H1 (cell line): ENCODE measurements at regions not wholly inside any gene's neighbourhood (a gene's known extent, or its start where the extent isn't known, plus 50 kb on each side); places are given as distances from the start of the nearest gene placed in this dataset.

Experiments
- CTCF ChIA-PET: fragments of 300-600 bp; sonication (Branson Sonifier 250); formaldehyde crosslinking; loops from one replicate; lab custom pipeline; 2021; ENCODE audit not compliant: partially characterized antibody; lab: Charles Lee
- POLR2A ChIA-PET: fragments of 300-600 bp; sonication (Branson Sonifier 250); formaldehyde crosslinking; loops from one replicate; lab custom pipeline; 2021; ENCODE audit warnings: inconsistent platforms; ENCODE audit not compliant: partially characterized antibody; lab: Charles Lee
- DNase-seq, 2 experiments: peaks; one replicate each; pipeline versions ENCODE4 v3.0.0 to v3.0.0-alpha.2; 2010 to 2022; ENCODE audit warnings: low spot score in 2 of 2, low read depth in 1 of 2, mixed read lengths in 1 of 2
- FAIRE-seq: peaks from 2 replicates; lab custom pipeline; 2011; peaks lifted over from hg19 to GRCh38; lab: Jason Lieb, UNC
- H2AFZ ChIP-seq: 2 replicates; pipeline ENCODE4 v1.8.1; 2012; ENCODE audit warnings: low read length, inconsistent platforms
- H2AK5ac ChIP-seq: 2 replicates; pipeline ENCODE4 v1.6.1; 2013; ENCODE audit warnings: low read depth, low read length
- H2BK120ac ChIP-seq: replicated peaks from 2 replicates; pipeline ENCODE3; 2013; ENCODE audit warnings: low read depth, low read length, inconsistent platforms
- H2BK12ac ChIP-seq: 2 replicates; pipeline ENCODE4 v1.6.1; 2013; ENCODE audit warnings: low read depth, low read length
- H2BK15ac ChIP-seq: 2 replicates; pipeline ENCODE4 v1.6.1; 2013; ENCODE audit warnings: low read length
- H2BK20ac ChIP-seq: 2 replicates; pipeline ENCODE4 v1.6.1; 2013; ENCODE audit warnings: low read length
- H2BK5ac ChIP-seq: 2 replicates; pipeline ENCODE4 v1.6.1; 2013; ENCODE audit warnings: low read depth, low read length
- H3K14ac ChIP-seq: 2 replicates; pipeline ENCODE4 v1.6.1; 2013; ENCODE audit warnings: inconsistent platforms; ENCODE audit not compliant: insufficient read length
- H3K18ac ChIP-seq: 2 replicates; pipeline ENCODE4 v1.6.1; 2013; ENCODE audit warnings: low read length; ENCODE audit errors: extremely low read depth
- H3K23ac ChIP-seq: 2 replicates; pipeline ENCODE4 v1.6.1; 2013; ENCODE audit warnings: inconsistent platforms; ENCODE audit not compliant: insufficient read length
- H3K23me2 ChIP-seq: 2 replicates; pipeline ENCODE4 v1.6.1; 2013; ENCODE audit warnings: low read depth, low read length
- H3K27ac ChIP-seq: 2 replicates; pipeline ENCODE4 v1.6.1; 2011; ENCODE audit warnings: low read depth, low read length, inconsistent platforms
- H3K27me3 ChIP-seq, 4 experiments: replicated peaks in 1 of 4; 1 replicate in 1 of 4; 2 replicates in 3 of 4; pipeline versions ENCODE4 v1.6.1 to v1.8.1; 2011 to 2013; ENCODE audit warnings: low read length in 3 of 4, mild to moderate bottlenecking in 3 of 4, inconsistent platforms in 2 of 4, mixed read lengths in 2 of 4, moderate library complexity in 1 of 4; ENCODE audit not compliant: control insufficient read depth in 3 of 4, insufficient read depth in 3 of 4; ENCODE audit errors: extremely low read depth in 1 of 4
- H3K36me3 ChIP-seq, 4 experiments: 2 replicates each; pipeline versions ENCODE4 v1.6.1 to v1.8.1; 2011 to 2013; ENCODE audit warnings: mild to moderate bottlenecking in 4 of 4, low read length in 3 of 4, moderate library complexity in 2 of 4, control low read depth in 1 of 4, inconsistent platforms in 1 of 4; ENCODE audit not compliant: insufficient read depth in 4 of 4, control insufficient read depth in 2 of 4
- H3K4ac ChIP-seq: replicated peaks from 2 replicates; pipeline ENCODE3; 2013; ENCODE audit warnings: low read length, low read depth, mixed read lengths, inconsistent platforms; ENCODE audit not compliant: insufficient read length
- H3K4me1 ChIP-seq, 4 experiments: replicated peaks in 1 of 4; 1 replicate in 1 of 4; 2 replicates in 3 of 4; pipeline versions ENCODE4 v1.6.1 to v1.8.1; 2011 to 2013; ENCODE audit warnings: low read length in 3 of 4, inconsistent platforms in 2 of 4, mixed read lengths in 1 of 4; ENCODE audit not compliant: insufficient read depth in 4 of 4, control insufficient read depth in 3 of 4
- H3K4me2 ChIP-seq, 2 experiments: 2 replicates each; pipeline versions ENCODE4 v1.6.1 to v1.8.1; 2011 to 2013; ENCODE audit warnings: low read depth in 2 of 2, low read length in 2 of 2, control low read depth in 1 of 2, inconsistent platforms in 1 of 2, mild to moderate bottlenecking in 1 of 2; ENCODE audit not compliant: insufficient read depth in 1 of 2
- H3K4me3 ChIP-seq, 4 experiments: fragments of 200-600, 300-600 bp in 1 of 4; sonication (generic), shearing (Covaris generic), sonication (Bioruptor Twin) in 1 of 4; 2 replicates each; pipeline versions ENCODE4 v1.5.1 to v1.8.1; 2011 to 2016; ENCODE audit warnings: low read length in 4 of 4, low read depth in 3 of 4, control low read depth in 2 of 4, inconsistent platforms in 2 of 4, mild to moderate bottlenecking in 2 of 4, mixed read lengths in 1 of 4, moderate library complexity in 1 of 4; ENCODE audit not compliant: insufficient read depth in 2 of 4; ENCODE audit errors: extremely low read depth in 1 of 4
- H3K56ac ChIP-seq: replicated peaks from 2 replicates; pipeline ENCODE3; 2013; ENCODE audit warnings: low read depth, mild to moderate bottlenecking, mixed read lengths, low read length, inconsistent platforms; ENCODE audit not compliant: insufficient read length
- H3K79me1 ChIP-seq: 2 replicates; pipeline ENCODE4 v1.6.1; 2013; ENCODE audit warnings: low read depth, low read length, control low read depth
- H3K79me2 ChIP-seq, 2 experiments: 2 replicates each; pipeline versions ENCODE4 v1.6.1 to v1.8.1; 2012 to 2013; ENCODE audit warnings: low read length in 2 of 2, mild to moderate bottlenecking in 2 of 2, inconsistent platforms in 1 of 2; ENCODE audit not compliant: insufficient read depth in 2 of 2, control insufficient read depth in 1 of 2
- H3K9ac ChIP-seq, 4 experiments: replicated peaks in 1 of 4; 1 replicate in 1 of 4; 2 replicates in 3 of 4; pipeline versions ENCODE4 v1.6.1 to v1.8.1; 2011 to 2013; ENCODE audit warnings: low read depth in 3 of 4, low read length in 3 of 4, control low read depth in 2 of 4, mild to moderate bottlenecking in 2 of 4, moderate library complexity in 2 of 4, inconsistent platforms in 1 of 4; ENCODE audit errors: extremely low read depth in 1 of 4
- H3K9me3 ChIP-seq, 2 experiments: 2 replicates each; pipeline versions ENCODE4 v1.6.1 to v1.8.1; 2012 to 2013; ENCODE audit warnings: mild to moderate bottlenecking in 2 of 2, moderate library complexity in 2 of 2, control low read depth in 1 of 2, inconsistent platforms in 1 of 2, low read depth in 1 of 2, low read length in 1 of 2, mixed read lengths in 1 of 2; ENCODE audit not compliant: insufficient read depth in 2 of 2
- H4K20me1 ChIP-seq, 2 experiments: replicated peaks in 1 of 2; 2 replicates each; pipeline versions ENCODE3 to v1.8.1; 2011 to 2013; ENCODE audit warnings: inconsistent platforms in 2 of 2, low read length in 2 of 2, mild to moderate bottlenecking in 1 of 2; ENCODE audit not compliant: insufficient read depth in 2 of 2, control insufficient read depth in 1 of 2
- H4K5ac ChIP-seq: 2 replicates; pipeline ENCODE4 v1.6.1; 2013; ENCODE audit warnings: low read length, low read depth, mixed read lengths, inconsistent platforms; ENCODE audit not compliant: insufficient read length
- H4K8ac ChIP-seq: 2 replicates; pipeline ENCODE4 v1.8.0; 2013; ENCODE audit warnings: mild to moderate bottlenecking, moderate library complexity, low read length, inconsistent platforms; ENCODE audit not compliant: insufficient read depth; ENCODE audit errors: extremely low read depth
- H4K91ac ChIP-seq: replicated peaks from 2 replicates; pipeline ENCODE3; 2013; ENCODE audit warnings: low read length, mixed read lengths, inconsistent platforms; ENCODE audit not compliant: insufficient read length
- BRCA1 ChIP-seq: IDR thresholded peaks from 2 replicates; pipeline ENCODE4 v1.6.1; 2012; ENCODE audit warnings: low read depth, low read length, improper control_type of control experiment
- CHD1 ChIP-seq: IDR thresholded peaks from 2 replicates; pipeline ENCODE4 v1.6.1; 2012; ENCODE audit warnings: low read depth, low read length, improper control_type of control experiment
- JUND ChIP-seq: IDR thresholded peaks from 2 replicates; pipeline ENCODE4 v1.6.1; 2011; ENCODE audit warnings: mild to moderate bottlenecking, improper control_type of control experiment, low read length
- SP2 ChIP-seq: IDR thresholded peaks from 2 replicates; pipeline ENCODE4 v1.6.1; 2012; ENCODE audit warnings: mild to moderate bottlenecking, low read length, inconsistent platforms
- SP4 ChIP-seq: IDR thresholded peaks from 2 replicates; pipeline ENCODE4 v1.6.1; 2012; ENCODE audit warnings: low read length, inconsistent platforms
- SRF ChIP-seq: IDR thresholded peaks from 2 replicates; pipeline ENCODE4 v1.6.1; 2011; ENCODE audit warnings: mild to moderate bottlenecking, low read depth, low read length, moderate library complexity
- SUZ12 ChIP-seq: fragments of 200-600 bp; sonication (generic); IDR thresholded peaks from 2 replicates; pipeline ENCODE4 v1.6.1; 2012; ENCODE audit warnings: mild to moderate bottlenecking, inconsistent platforms, low read length, moderate library complexity, mixed read lengths
- YY1 ChIP-seq: IDR thresholded peaks from 2 replicates; pipeline ENCODE4 v1.6.1; 2011; ENCODE audit warnings: low read depth, mild to moderate bottlenecking, low read length
- ZNF274 ChIP-seq: IDR thresholded peaks from 2 replicates; pipeline ENCODE4 v1.7.0; 2012; ENCODE audit warnings: low read length, borderline replicate concordance; ENCODE audit errors: extremely low read depth
- WGBS, 2 experiments: shearing (Covaris generic) in 1 of 2; methylation state at CpG; one replicate each; pipeline versions ENCODE4 v1.1.6 to v1.1.7; 2013 to 2015; ENCODE audit warnings: low lambda C conversion rate in 2 of 2, mixed read lengths in 2 of 2, inconsistent platforms in 1 of 2, low coverage in 1 of 2, missing lambda C conversion rate in 1 of 2; ENCODE audit not compliant: insufficient replicate concordance in 2 of 2, insufficient coverage in 1 of 2, insufficient read length in 1 of 2; ENCODE audit errors: extremely low coverage in 1 of 2, missing lambda C conversion rate in 1 of 2; 5-methylcytosine and 5-hydroxymethylcytosine counted together
- TF ChIP-seq, protein P1 (sequence below), 3 experiments: IDR thresholded peaks; 1 replicate in 2 of 3; 2 replicates in 1 of 3; pipeline versions ENCODE4 v1.5.1 to v1.6.1; 2011; ENCODE audit warnings: low read length in 3 of 3, mild to moderate bottlenecking in 3 of 3, inconsistent platforms in 2 of 3, low read depth in 1 of 3, moderate library complexity in 1 of 3; ENCODE audit not compliant: insufficient read depth in 1 of 3; ENCODE audit errors: control extremely low read depth in 1 of 3
- TF ChIP-seq, protein P2 (sequence below): IDR thresholded peaks from 2 replicates; pipeline ENCODE4 v1.6.1; 2012; ENCODE audit warnings: inconsistent platforms

DNA sequence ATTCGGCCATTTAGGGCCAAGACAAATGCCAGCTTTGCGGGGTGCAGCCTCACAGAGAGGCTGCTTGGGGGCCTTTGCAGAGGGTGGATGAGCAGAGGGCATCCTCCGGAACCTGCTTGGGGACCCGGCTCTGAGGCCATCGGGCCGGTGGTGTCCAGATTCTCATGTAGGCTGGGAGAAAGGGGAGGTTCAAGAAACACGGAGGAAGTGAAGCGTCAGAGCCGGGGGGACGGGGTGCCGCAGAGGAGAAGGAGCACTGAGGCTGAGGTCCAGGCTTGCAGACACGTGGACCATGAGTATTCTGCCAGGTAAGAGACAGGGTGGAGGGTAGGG lies 150.7 kb upstream of the SHH start:
- Histone ChIP-seq H3K14ac (no peak overlapping the region), H3K79me1 (no peaks in the 10 kb centered on the region; the same call in 1 of the 2 replicates), H3K18ac (no peak overlapping the region), H3K4me2 (no peak overlapping the region), H2AK5ac (no peak overlapping the region), H3K4ac (no peak overlapping the region), H3K27ac (no peak overlapping the region), H3K23me2 (no peaks in the 10 kb centered on the region), H4K91ac (no peak overlapping the region), H3K4me1 (no peaks in the 10 kb centered on the region), H3K23ac (no peak overlapping the region), H3K4me3 (no peak overlapping the region), H2AFZ (no peak overlapping the region), H3K36me3 (no peaks in the 10 kb centered on the region), H4K8ac (no peak overlapping the region), H3K56ac (no peak overlapping the region), H4K20me1 (no peaks in the 10 kb centered on the region), H3K27me3 (no peaks in the 10 kb centered on the region), H3K9me3 (no peaks in the 10 kb centered on the region), H3K9ac (no peak overlapping the region), H2BK20ac (no peak overlapping the region), H3K79me2 (no peaks in the 10 kb centered on the region), H2BK15ac (no peak overlapping the region), H2BK120ac (no peak overlapping the region), H2BK5ac (no peak overlapping the region), H2BK12ac (0 out of 2 replicates have a peak overlapping the region, but pooled peaks have one; percentile 9), H4K5ac (no peak overlapping the region)
- 91% methylated on average over 12 of the region's 12 CpGs; no CpG with 5 or more reads in 1 of the 2 experiments for WGBS, 2 experiments
- FAIRE-seq (no peak), DNase-seq (peak in 1 of 2 experiments; percentile 22)
- POLR2A ChIA-PET: no interaction called here
- CTCF ChIA-PET: interaction anchor here (0.6 to 1.2 kb wide), 3 partner anchors 15 to 197 kb away, joined by 3 to 5 read pairs (median 4); no protein-coding TSS in a partner anchor
- TF ChIP-seq ZNF274: no peak
- TF ChIP-seq YY1: no peak
- TF ChIP-seq BRCA1: no peak
- TF ChIP-seq, protein P1, sequence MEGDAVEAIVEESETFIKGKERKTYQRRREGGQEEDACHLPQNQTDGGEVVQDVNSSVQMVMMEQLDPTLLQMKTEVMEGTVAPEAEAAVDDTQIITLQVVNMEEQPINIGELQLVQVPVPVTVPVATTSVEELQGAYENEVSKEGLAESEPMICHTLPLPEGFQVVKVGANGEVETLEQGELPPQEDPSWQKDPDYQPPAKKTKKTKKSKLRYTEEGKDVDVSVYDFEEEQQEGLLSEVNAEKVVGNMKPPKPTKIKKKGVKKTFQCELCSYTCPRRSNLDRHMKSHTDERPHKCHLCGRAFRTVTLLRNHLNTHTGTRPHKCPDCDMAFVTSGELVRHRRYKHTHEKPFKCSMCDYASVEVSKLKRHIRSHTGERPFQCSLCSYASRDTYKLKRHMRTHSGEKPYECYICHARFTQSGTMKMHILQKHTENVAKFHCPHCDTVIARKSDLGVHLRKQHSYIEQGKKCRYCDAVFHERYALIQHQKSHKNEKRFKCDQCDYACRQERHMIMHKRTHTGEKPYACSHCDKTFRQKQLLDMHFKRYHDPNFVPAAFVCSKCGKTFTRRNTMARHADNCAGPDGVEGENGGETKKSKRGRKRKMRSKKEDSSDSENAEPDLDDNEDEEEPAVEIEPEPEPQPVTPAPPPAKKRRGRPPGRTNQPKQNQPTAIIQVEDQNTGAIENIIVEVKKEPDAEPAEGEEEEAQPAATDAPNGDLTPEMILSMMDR (IDR thresholded peaks at IDR 0.05; ENCODE audit: control extremely low read depth in 1 of 3, insufficient read depth in 1 of 3, low read depth in 1 of 3, low read length in 3 of 3): no peak
- no peak for TF ChIP-seq CHD1
- TF ChIP-seq SP4: no peak
- no peak for TF ChIP-seq SRF
- TF ChIP-seq, protein P2, sequence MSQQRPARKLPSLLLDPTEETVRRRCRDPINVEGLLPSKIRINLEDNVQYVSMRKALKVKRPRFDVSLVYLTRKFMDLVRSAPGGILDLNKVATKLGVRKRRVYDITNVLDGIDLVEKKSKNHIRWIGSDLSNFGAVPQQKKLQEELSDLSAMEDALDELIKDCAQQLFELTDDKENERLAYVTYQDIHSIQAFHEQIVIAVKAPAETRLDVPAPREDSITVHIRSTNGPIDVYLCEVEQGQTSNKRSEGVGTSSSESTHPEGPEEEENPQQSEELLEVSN: no peak
- no peak for TF ChIP-seq SP2
- no peak for TF ChIP-seq SUZ12
- no peak for TF ChIP-seq JUND
